HepG2 (cell line): ENCODE measurements at regions not wholly inside any gene's neighbourhood (a gene's known extent, or its start where the extent isn't known, plus 50 kb on each side); places are given as distances from the start of the nearest gene placed in this dataset.

Source experiments
- ATAC-seq: fragments of 200-7000 bp; cut with Tn5 transposase; 3 replicates; pipeline ENCODE4 v1.9.1; 2020; ENCODE audit warnings: mild to moderate bottlenecking, moderate library complexity
- BruUV-seq: library from RNA; stranded (reverse); fragments of 400-500 nt; replicated peaks from 2 replicates; lab custom pipeline; 2021; lab: Mats Ljungman, UMichigan
- CTCF ChIA-PET: fragments of 300-600 bp; formaldehyde crosslinking; extraction: SDS; loops from one replicate; lab custom pipeline; 2021; ENCODE audit warnings: low total read pairs, inconsistent platforms, low intra/inter-chr PET ratio; lab: Yijun Ruan, JAX
- POLR2A ChIA-PET: fragments of 350-600 bp; sonication (Branson Sonifier 250); formaldehyde crosslinking; loops from one replicate; lab custom pipeline; 2020; ENCODE audit warnings: antibody characterized with exemption, inconsistent platforms; lab: Yijun Ruan, JAX
- DNase-seq: peaks from one replicate; pipeline ENCODE4 v3.0.0-alpha.2; 2015; ENCODE audit warnings: low spot score
- FAIRE-seq: peaks from 3 replicates; lab custom pipeline; 2011; peaks lifted over from hg19 to GRCh38; lab: Jason Lieb, UNC
- H2AFZ ChIP-seq: one replicate; pipeline ENCODE4 v1.6.1; 2011; ENCODE audit warnings: low read length, inconsistent platforms
- H3K27ac ChIP-seq: fragments of 300-600 bp; 3 replicates; pipeline ENCODE4 v1.8.0; 2011; ENCODE audit warnings: mixed run types, mild to moderate bottlenecking, mixed read lengths, low read length, inconsistent platforms; ENCODE audit not compliant: insufficient read depth; ENCODE audit errors: extremely low read length
- H3K27me3 ChIP-seq, 2 experiments: fragments of 200-600 bp in 1 of 2; 2 replicates in 1 of 2; 3 replicates in 1 of 2; pipeline versions ENCODE4 v1.6.0 to v1.8.0; 2011; ENCODE audit warnings: low read length in 2 of 2, mild to moderate bottlenecking in 2 of 2, moderate library complexity in 2 of 2, inconsistent platforms in 1 of 2; ENCODE audit not compliant: insufficient read depth in 2 of 2, control insufficient read depth in 1 of 2
- H3K36me3 ChIP-seq, 2 experiments: fragments of 200-600 bp in 1 of 2; replicated peaks in 1 of 2; 2 replicates in 1 of 2; 3 replicates in 1 of 2; pipeline versions ENCODE4 v1.5.1 to v1.8.0; 2011; ENCODE audit warnings: low read length in 2 of 2, inconsistent platforms in 1 of 2; ENCODE audit not compliant: insufficient read depth in 2 of 2, control insufficient read depth in 1 of 2
- H3K4me1 ChIP-seq: 2 replicates; pipeline ENCODE4 v1.5.1; 2012; ENCODE audit warnings: low read length, inconsistent platforms; ENCODE audit not compliant: insufficient read depth
- H3K4me2 ChIP-seq: 2 replicates; pipeline ENCODE4 v1.6.0; 2011; ENCODE audit warnings: low read depth, low read length, inconsistent platforms
- H3K4me3 ChIP-seq, 3 experiments: fragments of 200-600 bp in 1 of 3; sonication (generic), shearing (Covaris generic) in 1 of 3; replicated peaks in 1 of 3; 2 replicates each; pipeline ENCODE4 v1.5.1; 2011 to 2016; ENCODE audit warnings: low read length in 3 of 3, inconsistent platforms in 2 of 3, low read depth in 2 of 3, mild to moderate bottlenecking in 2 of 3, control low read depth in 1 of 3, mixed read lengths in 1 of 3; ENCODE audit not compliant: insufficient read depth in 1 of 3
- H3K79me2 ChIP-seq: one replicate; pipeline ENCODE4 v1.6.1; 2011; ENCODE audit warnings: low read length, inconsistent platforms; ENCODE audit not compliant: insufficient read depth
- H3K9ac ChIP-seq: 2 replicates; pipeline ENCODE4 v1.6.0; 2011; ENCODE audit warnings: mild to moderate bottlenecking, low read depth, low read length, inconsistent platforms; ENCODE audit not compliant: insufficient read depth
- H3K9me3 ChIP-seq: 2 replicates; pipeline ENCODE4 v1.5.1; 2012; ENCODE audit warnings: mild to moderate bottlenecking, low read length
- H4K20me1 ChIP-seq: 2 replicates; pipeline ENCODE4 v1.6.0; 2011; ENCODE audit warnings: inconsistent platforms, mild to moderate bottlenecking, low read length, moderate library complexity; ENCODE audit not compliant: insufficient read depth
- ARID4A ChIP-seq: sonication (generic); formaldehyde crosslinking; IDR thresholded peaks from 2 replicates; pipeline ENCODE4 v1.5.0; 2020; ENCODE audit warnings: mild to moderate bottlenecking, missing genetic modification reagents, borderline replicate concordance
- FOXJ3 ChIP-seq: sonication (generic); formaldehyde crosslinking; IDR thresholded peaks from 2 replicates; pipeline ENCODE4 v1.4.0; 2020; ENCODE audit warnings: missing genetic modification reagents, mild to moderate bottlenecking, borderline replicate concordance
- FOXP1 ChIP-seq, 2 experiments: fragments of 450-650 bp in 1 of 2; IDR thresholded peaks; 2 replicates each; pipeline ENCODE4 v1.6.1; 2017 to 2018; ENCODE audit warnings: antibody characterized with exemption in 1 of 2
- ZBTB21 ChIP-seq: sonication (generic); formaldehyde crosslinking; IDR thresholded peaks from 2 replicates; pipeline ENCODE4 v1.4.0; 2020; ENCODE audit warnings: missing genetic modification reagents
- ZBTB44 ChIP-seq: sonication (generic); formaldehyde crosslinking; IDR thresholded peaks from 2 replicates; pipeline ENCODE4 v1.4.0; 2020; ENCODE audit warnings: missing genetic modification reagents
- ZNF230 ChIP-seq: sonication (generic); formaldehyde crosslinking; IDR thresholded peaks from 2 replicates; pipeline ENCODE4 v1.4.0; 2020; ENCODE audit warnings: mild to moderate bottlenecking, missing genetic modification reagents
- ZNF749 ChIP-seq: sonication (generic); formaldehyde crosslinking; IDR thresholded peaks from 2 replicates; pipeline ENCODE4 v1.8.0; 2022; ENCODE audit warnings: mild to moderate bottlenecking, missing genetic modification reagents, moderate library complexity, borderline replicate concordance
- WGBS: methylation state at CpG from one replicate; pipeline ENCODE4 v1.1.6; 2017; ENCODE audit warnings: low lambda C conversion rate; 5-methylcytosine and 5-hydroxymethylcytosine counted together
- in situ Hi-C: cut with HindIII; loops from 2 replicates; pipeline ENCODE4 v1.10.0; 2017; ENCODE audit warnings: low pct_unique_long_range_greater_than_20kb; ENCODE audit not compliant: extremely low pct_ligation_motif_present
- intact Hi-C: fragments of 100-400 bp; cut with micrococcal nuclease; formaldehyde crosslinking; loops from one replicate; pipeline ENCODE4 v1.10.0; 2022; ENCODE audit not compliant: unreplicated experiment

- Histone ChIP-seq H3K27ac (no peak overlapping the region), H3K4me1 (no peaks in the 10 kb centered on the region), H3K79me2 (no peaks in the 10 kb centered on the region), H3K27me3 (no peaks in the 10 kb centered on the region), H3K36me3 (no peaks in the 10 kb centered on the region), H3K4me2 (no peak overlapping the region), H2AFZ (no peak overlapping the region), H3K4me3 (no peak overlapping the region), H3K9me3 (peaks cover 43% of the 10 kb centered on the region), H3K9ac (no peak overlapping the region), H4K20me1 (no peaks in the 10 kb centered on the region)
- CTCF ChIA-PET, result no interaction called here
- no TSS peak for BruUV-seq
- intact Hi-C loops, result no loop called here
- ATAC-seq (no peak), DNase-seq (no peak), FAIRE-seq (no peak)
- POLR2A ChIA-PET, result no interaction called here
- in situ Hi-C loops, result no loop called here
- TF ChIP-seq ARID4A (CRISPR knock-in tag) (no peak), FOXJ3 (no peak), ZNF230 (CRISPR knock-in tag) (no peak), ZBTB21 (CRISPR knock-in tag) (no peak), ZNF749 (CRISPR knock-in tag) (no peak), FOXP1 (IDR thresholded peaks at IDR 0.05) (no peak), FOXP1 (CRISPR knock-in tag; IDR thresholded peaks at IDR 0.05) (no peak), ZBTB44 (CRISPR knock-in tag) (no peak)
- 0% methylated on average over 1 of the region's 1 CpG for WGBS
Measured at GRCh38 chr14:29165431-29165830, 398.8 kb downstream of the FOXG1 start.
